Activated CD4-positive, alpha-beta T cell treated with anti-CD3 and anti-CD28 coated beads, Interleukin-2, amount 10 ng/mL, durations not matched to agents 24 days and 14 days (primary cell): ENCODE measurements at regions not wholly inside any gene's neighbourhood (a gene's known extent, or its start where the extent isn't known, plus 50 kb on each side); places are given as distances from the start of the nearest gene placed in this dataset.
"Not testable (repeated sequence)": the region's sequence is repeated elsewhere in the genome, so short reads cannot be mapped to it uniquely, and the experiment has no call there.

Experiments used
- DNase-seq: peaks from one replicate; pipeline ENCODE4 v3.0.0; 2022
- H3K27ac Mint-ChIP-seq: one replicate; pipeline ENCODE4 v1.8.0; 2022; ENCODE audit warnings: mild to moderate bottlenecking, mixed read lengths
- H3K27me3 Mint-ChIP-seq: one replicate; pipeline ENCODE4 v1.8.0; 2022; ENCODE audit warnings: mixed read lengths
- H3K36me3 Mint-ChIP-seq: one replicate; pipeline ENCODE4 v1.8.0; 2022; ENCODE audit warnings: low read depth, mild to moderate bottlenecking, mixed read lengths
- H3K4me1 Mint-ChIP-seq: one replicate; pipeline ENCODE4 v1.8.0; 2021; ENCODE audit warnings: mixed read lengths
- H3K4me3 Mint-ChIP-seq: one replicate; pipeline ENCODE4 v1.8.0; 2022; ENCODE audit warnings: mild to moderate bottlenecking, moderate library complexity, mixed read lengths
- H3K9me3 Mint-ChIP-seq: one replicate; pipeline ENCODE4 v1.8.0; 2021; ENCODE audit warnings: mixed read lengths
- intact Hi-C: fragments of 100-400 bp; cut with micrococcal nuclease; formaldehyde crosslinking; loops from one replicate; pipeline ENCODE4 v1.15.1; 2023

- Mint-ChIP-seq H3K4me1 (no peaks in the 10 kb centered on the region), H3K4me3 (no peak overlapping the region), H3K36me3 (no peaks in the 10 kb centered on the region), H3K9me3 (no peaks in the 10 kb centered on the region), H3K27ac (no peak overlapping the region), H3K27me3 (no peaks in the 10 kb centered on the region)
- DNase-seq: no peak
- intact Hi-C loops: no loop called here
Observed at GRCh38 chr13:83709426-83710132, 172.7 kb downstream of the SLITRK1 start.

GRCh38 chr13:83702021-83702420, 180.3 kb downstream of the SLITRK1 start:
- H3K27ac Mint-ChIP-seq: no peak overlapping the region
- no peaks in the 10 kb centered on the region for H3K9me3 Mint-ChIP-seq
- no peaks in the 10 kb centered on the region for H3K27me3 Mint-ChIP-seq
- intact Hi-C loops: no loop called here
- no peaks in the 10 kb centered on the region for H3K4me1 Mint-ChIP-seq
- no peaks in the 10 kb centered on the region for H3K36me3 Mint-ChIP-seq
- no peak for DNase-seq
- H3K4me3 Mint-ChIP-seq: no peak overlapping the region

GRCh38 chr13:83692800-83693199, 189.5 kb downstream of the SLITRK1 start:
- H3K36me3 Mint-ChIP-seq: no peaks in the 10 kb centered on the region
- no peaks in the 10 kb centered on the region for H3K4me1 Mint-ChIP-seq

GRCh38 chr13:83691966-83692365, 190.3 kb downstream of the SLITRK1 start:
- H3K36me3 Mint-ChIP-seq: no peaks in the 10 kb centered on the region
- intact Hi-C loops: no loop called here
- no peak overlapping the region for H3K27ac Mint-ChIP-seq
- H3K9me3 Mint-ChIP-seq: peaks cover 5% of the 10 kb centered on the region
- H3K4me3 Mint-ChIP-seq: no peak overlapping the region
- no peaks in the 10 kb centered on the region for H3K4me1 Mint-ChIP-seq
- DNase-seq: no peak
- H3K27me3 Mint-ChIP-seq: no peaks in the 10 kb centered on the region

More at GRCh38 chr13:83692800-83693199, 189.5 kb downstream of the SLITRK1 start:
- no peak for DNase-seq
- Mint-ChIP-seq H3K9me3 (peaks cover 5% of the 10 kb centered on the region), H3K27ac (no peak overlapping the region), H3K27me3 (no peaks in the 10 kb centered on the region), H3K4me3 (no peak overlapping the region)
- intact Hi-C loops: no loop called here

- H3K4me1 Mint-ChIP-seq: no peaks in the 10 kb centered on the region
- intact Hi-C loops: no loop called here
- H3K4me3 Mint-ChIP-seq: no peak overlapping the region
- no peak for DNase-seq
- no peaks in the 10 kb centered on the region for H3K27me3 Mint-ChIP-seq
- H3K27ac Mint-ChIP-seq: no peak overlapping the region
- no peaks in the 10 kb centered on the region for H3K36me3 Mint-ChIP-seq
- H3K9me3 Mint-ChIP-seq: no peaks in the 10 kb centered on the region
Observed at GRCh38 chr13:83681547-83681946, 200.7 kb downstream of the SLITRK1 start.

- no peak overlapping the region for H3K27ac Mint-ChIP-seq
- no peaks in the 10 kb centered on the region for H3K27me3 Mint-ChIP-seq
- no peaks in the 10 kb centered on the region for H3K4me1 Mint-ChIP-seq
- intact Hi-C loops: no loop called here
- DNase-seq: no peak
- H3K9me3 Mint-ChIP-seq: no peaks in the 10 kb centered on the region
- no peak overlapping the region for H3K4me3 Mint-ChIP-seq
- H3K36me3 Mint-ChIP-seq: no peaks in the 10 kb centered on the region
Observed at GRCh38 chr13:83677985-83678384, 204.3 kb downstream of the SLITRK1 start.

- Mint-ChIP-seq H3K4me3 (no peak overlapping the region), H3K9me3 (no peaks in the 10 kb centered on the region), H3K27ac (no peak overlapping the region), H3K36me3 (no peaks in the 10 kb centered on the region), H3K4me1 (no peaks in the 10 kb centered on the region), H3K27me3 (no peaks in the 10 kb centered on the region)
- DNase-seq: no peak
- intact Hi-C loops: no loop called here
Observed at GRCh38 chr13:83672612-83673011, 209.7 kb downstream of the SLITRK1 start.

GRCh38 chr13:83667606-83668005, 214.7 kb downstream of the SLITRK1 start:
- Mint-ChIP-seq H3K27ac (no peak overlapping the region), H3K36me3 (no peaks in the 10 kb centered on the region), H3K4me1 (no peaks in the 10 kb centered on the region), H3K27me3 (no peaks in the 10 kb centered on the region), H3K4me3 (no peak overlapping the region), H3K9me3 (no peaks in the 10 kb centered on the region)
- intact Hi-C loops: no loop called here
- DNase-seq: no peak

- Mint-ChIP-seq H3K4me3 (no peak overlapping the region), H3K27ac (no peak overlapping the region), H3K27me3 (no peaks in the 10 kb centered on the region), H3K9me3 (no peaks in the 10 kb centered on the region), H3K4me1 (no peaks in the 10 kb centered on the region), H3K36me3 (no peaks in the 10 kb centered on the region)
- no peak for DNase-seq
- intact Hi-C loops: no loop called here
Observed at GRCh38 chr13:83666141-83666540, 216.1 kb downstream of the SLITRK1 start.

GRCh38 chr13:83657281-83657680, 225.0 kb downstream of the SLITRK1 start:
- Mint-ChIP-seq H3K36me3 (no peaks in the 10 kb centered on the region), H3K27me3 (no peaks in the 10 kb centered on the region), H3K4me1 (no peaks in the 10 kb centered on the region), H3K27ac (no peak overlapping the region), H3K9me3 (no peaks in the 10 kb centered on the region), H3K4me3 (no peak overlapping the region)
- no peak for DNase-seq
- intact Hi-C loops: no loop called here

- H3K27ac Mint-ChIP-seq: not testable (repeated sequence)
Observed at GRCh38 chr13:83642617-83643016, 239.7 kb downstream of the SLITRK1 start.

GRCh38 chr13:83634601-83635000, 247.7 kb downstream of the SLITRK1 start:
- DNase-seq: no peak
- no peaks in the 10 kb centered on the region for H3K36me3 Mint-ChIP-seq
- H3K4me3 Mint-ChIP-seq: no peak overlapping the region
- no peaks in the 10 kb centered on the region for H3K4me1 Mint-ChIP-seq
- H3K9me3 Mint-ChIP-seq: no peaks in the 10 kb centered on the region
- intact Hi-C loops: no loop called here
- H3K27ac Mint-ChIP-seq: no peak overlapping the region
- H3K27me3 Mint-ChIP-seq: no peaks in the 10 kb centered on the region

More at GRCh38 chr13:83642617-83643016, 239.7 kb downstream of the SLITRK1 start:
- H3K4me1 Mint-ChIP-seq, H3K27me3 Mint-ChIP-seq, intact Hi-C loops, H3K4me3 Mint-ChIP-seq, DNase-seq, H3K9me3 Mint-ChIP-seq, H3K36me3 Mint-ChIP-seq: not testable (repeated sequence)

GRCh38 chr13:83633746-83634145, 248.5 kb downstream of the SLITRK1 start:
- Mint-ChIP-seq H3K36me3 (no peaks in the 10 kb centered on the region), H3K27me3 (no peaks in the 10 kb centered on the region), H3K4me3 (no peak overlapping the region), H3K4me1 (no peaks in the 10 kb centered on the region), H3K9me3 (no peaks in the 10 kb centered on the region), H3K27ac (no peak overlapping the region)
- intact Hi-C loops: no loop called here
- DNase-seq: no peak

- Mint-ChIP-seq H3K4me3 (no peak overlapping the region), H3K36me3 (no peaks in the 10 kb centered on the region), H3K27me3 (no peaks in the 10 kb centered on the region), H3K4me1 (no peaks in the 10 kb centered on the region), H3K9me3 (peaks cover 4% of the 10 kb centered on the region), H3K27ac (no peak overlapping the region)
- DNase-seq: no peak
- intact Hi-C loops: no loop called here
Observed at GRCh38 chr13:83622422-83622784, 259.9 kb downstream of the SLITRK1 start.

- no peak for DNase-seq
- Mint-ChIP-seq H3K27me3 (no peaks in the 10 kb centered on the region), H3K36me3 (no peaks in the 10 kb centered on the region), H3K27ac (no peak overlapping the region), H3K9me3 (peaks cover 4% of the 10 kb centered on the region), H3K4me1 (no peaks in the 10 kb centered on the region), H3K4me3 (no peak overlapping the region)
- intact Hi-C loops: no loop called here
Observed at GRCh38 chr13:83621765-83622421, 260.4 kb downstream of the SLITRK1 start.
